Left lung (tissue), 4 donors: ENCODE measurements at regions not wholly inside any gene's neighbourhood (a gene's known extent, or its start where the extent isn't known, plus 50 kb on each side); places are given as distances from the start of the nearest gene placed in this dataset.

Experiments
- ATAC-seq: fragments of 200-7000 bp; cut with Tn5 transposase; one replicate; pipeline ENCODE4 v1.9.1; 2020; ENCODE audit warnings: moderate library complexity
- DNase-seq, 4 donors: peaks; one replicate each; pipeline ENCODE4 v3.0.0-alpha.2; 2013 to 2020
- H3K27ac ChIP-seq, 2 donors: fragments of 200-600 bp; sonication (generic) in 1 of 2; one replicate each; pipeline versions ENCODE4 v1.5.0 to v1.8.0; 2020 to 2021
- H3K27me3 ChIP-seq, 2 donors: fragments of 200-600 bp; sonication (generic) in 1 of 2; one replicate each; pipeline versions ENCODE4 v1.5.0 to v1.8.0; 2020 to 2021
- H3K36me3 ChIP-seq, 2 donors: fragments of 200-600 bp; sonication (generic) in 1 of 2; one replicate each; pipeline versions ENCODE4 v1.5.0 to v1.8.0; 2020 to 2021
- H3K4me1 ChIP-seq, 2 donors: fragments of 200-600 bp; one replicate each; pipeline ENCODE4 v1.8.0; 2021
- H3K4me3 ChIP-seq, 2 donors: fragments of 200-600 bp; sonication (generic) in 1 of 2; one replicate each; pipeline versions ENCODE4 v1.5.0 to v1.8.0; 2020 to 2021; ENCODE audit warnings: mild to moderate bottlenecking in 1 of 2
- H3K9me3 ChIP-seq, 2 donors: fragments of 200-600 bp; sonication (generic) in 1 of 2; one replicate each; pipeline versions ENCODE4 v1.5.0 to v1.8.0; 2020 to 2021
- intact Hi-C, 2 donors: fragments of 100-400 bp; cut with DNase I; formaldehyde crosslinking; loops; one replicate each; pipeline versions ENCODE4 v1.11.2 to v1.14.2; 2022
- TF ChIP-seq, protein P1 (sequence below), 2 donors: fragments of 200-600 bp; sonication (generic) in 1 of 2; IDR thresholded peaks; one replicate each; pipeline versions ENCODE4 v1.5.0 to v1.8.0; 2021; ENCODE audit warnings: antibody characterized with exemption in 2 of 2
- donor health status: DM: no; HTN: yes; CAD: no.
- donor health status: DM: no; HTN: no; CAD: no.

- no peak for ATAC-seq
These were observed 423.1 kb downstream of the SHANK2 start for GRCh38 chr11:70829134-70829885.

GRCh38 chr11:70829886-70830272 is 422.5 kb downstream of the SHANK2 start:
- no peak for ATAC-seq
- TF ChIP-seq, protein P1, sequence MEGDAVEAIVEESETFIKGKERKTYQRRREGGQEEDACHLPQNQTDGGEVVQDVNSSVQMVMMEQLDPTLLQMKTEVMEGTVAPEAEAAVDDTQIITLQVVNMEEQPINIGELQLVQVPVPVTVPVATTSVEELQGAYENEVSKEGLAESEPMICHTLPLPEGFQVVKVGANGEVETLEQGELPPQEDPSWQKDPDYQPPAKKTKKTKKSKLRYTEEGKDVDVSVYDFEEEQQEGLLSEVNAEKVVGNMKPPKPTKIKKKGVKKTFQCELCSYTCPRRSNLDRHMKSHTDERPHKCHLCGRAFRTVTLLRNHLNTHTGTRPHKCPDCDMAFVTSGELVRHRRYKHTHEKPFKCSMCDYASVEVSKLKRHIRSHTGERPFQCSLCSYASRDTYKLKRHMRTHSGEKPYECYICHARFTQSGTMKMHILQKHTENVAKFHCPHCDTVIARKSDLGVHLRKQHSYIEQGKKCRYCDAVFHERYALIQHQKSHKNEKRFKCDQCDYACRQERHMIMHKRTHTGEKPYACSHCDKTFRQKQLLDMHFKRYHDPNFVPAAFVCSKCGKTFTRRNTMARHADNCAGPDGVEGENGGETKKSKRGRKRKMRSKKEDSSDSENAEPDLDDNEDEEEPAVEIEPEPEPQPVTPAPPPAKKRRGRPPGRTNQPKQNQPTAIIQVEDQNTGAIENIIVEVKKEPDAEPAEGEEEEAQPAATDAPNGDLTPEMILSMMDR (IDR thresholded peaks at IDR 0.05), result no peak
- H3K27me3 ChIP-seq, result peaks cover 0 to 47% of the 10 kb centered on the region in 2 donors
- no peak overlapping the region for H3K4me3 ChIP-seq
- no peaks in the 10 kb centered on the region for H3K4me1 ChIP-seq
- H3K9me3 ChIP-seq, result no peaks in the 10 kb centered on the region
- no peak for DNase-seq
- H3K27ac ChIP-seq, result no peak overlapping the region
- no peaks in the 10 kb centered on the region for H3K36me3 ChIP-seq
- intact Hi-C loops, result no loop called here

More at GRCh38 chr11:70829134-70829885, 423.1 kb downstream of the SHANK2 start:
- intact Hi-C loops, result no loop called here
- Histone ChIP-seq H3K36me3 (no peaks in the 10 kb centered on the region), H3K4me1 (no peaks in the 10 kb centered on the region), H3K27me3 (peaks cover 0 to 53% of the 10 kb centered on the region in 2 donors), H3K4me3 (no peak overlapping the region), H3K9me3 (no peaks in the 10 kb centered on the region), H3K27ac (no peak overlapping the region)
- TF ChIP-seq, protein P1 (IDR thresholded peaks at IDR 0.05), result no peak
- DNase-seq, result no peak

DNA sequence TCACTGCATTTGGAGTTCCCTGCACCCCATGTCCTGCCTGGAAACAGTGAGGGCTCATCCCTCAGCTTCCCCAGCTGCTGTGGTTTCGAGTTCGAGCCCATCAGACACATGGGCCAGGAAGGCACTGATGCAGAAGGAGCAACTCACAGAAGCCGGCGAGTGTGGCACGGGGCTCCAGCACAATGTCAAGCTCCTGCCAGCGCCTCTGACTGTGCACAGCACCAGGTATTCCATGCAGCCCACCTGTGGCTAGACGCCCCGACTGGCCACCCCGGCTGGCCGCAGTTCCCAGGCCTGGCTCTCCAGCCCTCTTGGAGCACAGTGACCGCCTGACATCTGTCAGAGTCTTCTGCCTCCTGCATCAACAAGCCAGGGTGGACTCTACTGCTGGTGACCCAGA is 419.4 kb downstream of the SHANK2 start:
- TF ChIP-seq, protein P1 (IDR thresholded peaks at IDR 0.05), result no peak
- Histone ChIP-seq H3K27me3 (peaks cover 0 to 16% of the 10 kb centered on the region in 2 donors), H3K4me1 (no peaks in the 10 kb centered on the region), H3K9me3 (peaks cover 0 to under 1% of the 10 kb centered on the region in 2 donors), H3K4me3 (no peak overlapping the region), H3K27ac (no peak overlapping the region), H3K36me3 (no peaks in the 10 kb centered on the region)
- ATAC-seq (no peak), DNase-seq (peak in 1 of 4 donors; percentile 61)
- intact Hi-C loops, result no loop called here

DNA sequence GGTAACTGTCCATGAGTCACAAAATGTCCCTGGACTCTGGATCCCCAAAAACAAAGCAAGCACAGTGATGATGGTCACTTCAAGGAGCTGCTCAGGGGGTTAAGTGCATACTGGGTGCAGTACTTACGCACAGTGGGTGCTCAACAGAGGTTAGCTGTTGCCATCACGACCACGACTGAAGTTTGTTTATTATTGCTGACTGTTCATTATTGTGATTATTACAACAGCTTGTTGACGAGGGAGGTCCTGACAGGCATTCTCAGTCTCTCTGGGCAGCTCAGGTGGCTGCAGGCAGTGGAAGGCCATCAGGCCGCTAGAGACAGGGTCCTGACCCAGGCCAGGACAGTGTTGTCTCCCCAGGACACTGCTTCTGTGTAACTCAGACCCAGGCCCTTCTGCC is 418.8 kb downstream of the SHANK2 start:
- Histone ChIP-seq H3K4me1 (no peaks in the 10 kb centered on the region), H3K27ac (no peak overlapping the region), H3K36me3 (no peaks in the 10 kb centered on the region), H3K9me3 (peaks cover 0 to 3% of the 10 kb centered on the region in 2 donors), H3K27me3 (peaks cover 0 to 16% of the 10 kb centered on the region in 2 donors), H3K4me3 (no peak overlapping the region)
- TF ChIP-seq, protein P1 (IDR thresholded peaks at IDR 0.05), result no peak
- DNase-seq, result peak in 1 of 4 donors; percentile 5
- intact Hi-C loops, result no loop called here
- no peak for ATAC-seq

GRCh38 chr11:70834277-70834940 is 418.0 kb downstream of the SHANK2 start:
- Histone ChIP-seq H3K27ac (no peak overlapping the region), H3K4me3 (no peak overlapping the region), H3K9me3 (peaks cover 0 to 3% of the 10 kb centered on the region in 2 donors), H3K27me3 (peaks cover 0 to 16% of the 10 kb centered on the region in 2 donors), H3K36me3 (no peaks in the 10 kb centered on the region), H3K4me1 (no peaks in the 10 kb centered on the region)
- TF ChIP-seq, protein P1 (IDR thresholded peaks at IDR 0.05), result no peak
- intact Hi-C loops, result no loop called here
- ATAC-seq, result no peak
- no peak for DNase-seq
